DND-41 (cell line): ENCODE measurements at regions not wholly inside any gene's neighbourhood (a gene's known extent, or its start where the extent isn't known, plus 50 kb on each side); places are given as distances from the start of the nearest gene placed in this dataset.

Source experiments
- ATAC-seq: fragments of 200-7000 bp; cut with Tn5 transposase; 3 replicates; pipeline ENCODE4 v1.9.1; 2021; ENCODE audit warnings: low read depth; ENCODE audit not compliant: insufficient read depth
- DNase-seq: peaks from one replicate; pipeline ENCODE4 v3.0.0-alpha.2; 2020
- H2AFZ ChIP-seq: 2 replicates; pipeline ENCODE4 v1.6.0; 2012; ENCODE audit warnings: low read depth, low read length
- H3K27ac ChIP-seq: 2 replicates; pipeline ENCODE4 v1.5.1; 2012; ENCODE audit warnings: low read length, inconsistent platforms
- H3K27me3 ChIP-seq: fragments of 200-600 bp; sonication (generic); 2 replicates; pipeline ENCODE4 v1.6.0; 2012; ENCODE audit warnings: low read length, mild to moderate bottlenecking, inconsistent platforms; ENCODE audit not compliant: insufficient read depth, poor library complexity
- H3K36me3 ChIP-seq: 2 replicates; pipeline ENCODE4 v1.5.1; 2012; ENCODE audit warnings: low read length, inconsistent platforms; ENCODE audit not compliant: insufficient read depth
- H3K4me1 ChIP-seq: 2 replicates; pipeline ENCODE4 v1.5.1; 2012; ENCODE audit warnings: mild to moderate bottlenecking, low read length; ENCODE audit not compliant: insufficient read depth
- H3K4me2 ChIP-seq: 2 replicates; pipeline ENCODE4 v1.6.0; 2012; ENCODE audit warnings: mild to moderate bottlenecking, moderate library complexity, low read length, inconsistent platforms; ENCODE audit not compliant: insufficient read depth
- H3K4me3 ChIP-seq, 2 experiments: fragments of 200-600 bp in 1 of 2; shearing (Covaris generic) in 1 of 2; 2 replicates each; pipeline ENCODE4 v1.5.1; 2012 to 2016; ENCODE audit warnings: inconsistent platforms in 2 of 2, low read length in 2 of 2, mild to moderate bottlenecking in 2 of 2, low read depth in 1 of 2, moderate library complexity in 1 of 2
- H3K79me2 ChIP-seq: 2 replicates; pipeline ENCODE4 v1.6.0; 2012; ENCODE audit warnings: low read length, inconsistent platforms; ENCODE audit not compliant: insufficient read depth
- H3K9ac ChIP-seq: 2 replicates; pipeline ENCODE4 v1.6.0; 2012; ENCODE audit warnings: low read depth, mild to moderate bottlenecking, inconsistent platforms, low read length, moderate library complexity
- H3K9me3 ChIP-seq: 2 replicates; pipeline ENCODE4 v1.5.1; 2012; ENCODE audit warnings: low read length, moderate library complexity, mild to moderate bottlenecking, inconsistent platforms; ENCODE audit not compliant: insufficient read depth, severe bottlenecking
- H4K20me1 ChIP-seq: 2 replicates; pipeline ENCODE4 v1.6.0; 2012; ENCODE audit warnings: low read length; ENCODE audit not compliant: insufficient read depth
- CTCF ChIP-seq: IDR thresholded peaks from 2 replicates; pipeline ENCODE4 v1.5.1; 2012; ENCODE audit warnings: borderline replicate concordance, low read length, moderate library complexity, mild to moderate bottlenecking; ENCODE audit not compliant: poor library complexity, severe bottlenecking; ENCODE audit errors: extremely low read depth
- EZH2 ChIP-seq: IDR thresholded peaks from 3 replicates; pipeline ENCODE4 v1.6.1; 2012; ENCODE audit warnings: borderline replicate concordance, low read depth, mild to moderate bottlenecking, moderate library complexity, low read length, inconsistent platforms; ENCODE audit not compliant: severe bottlenecking

GRCh38 chr11:119794141-119794665 lies 65.2 kb upstream of the NECTIN1 start:
- Histone ChIP-seq H3K4me2 (no peak overlapping the region), H4K20me1 (peaks cover 23% of the 10 kb centered on the region), H3K36me3 (no peaks in the 10 kb centered on the region), H3K79me2 (no peaks in the 10 kb centered on the region), H3K4me1 (no peaks in the 10 kb centered on the region), H2AFZ (no peak overlapping the region), H3K9ac (no peak overlapping the region), H3K27me3 (peaks cover 18% of the 10 kb centered on the region), H3K9me3 (no peaks in the 10 kb centered on the region), H3K4me3 (no peak overlapping the region), H3K27ac (no peak overlapping the region)
- no peak for TF ChIP-seq EZH2
- ATAC-seq (no peak), DNase-seq (no peak)

GRCh38 chr11:119793335-119793984 lies 64.5 kb upstream of the NECTIN1 start:
- no peaks in the 10 kb centered on the region for H3K4me1 ChIP-seq
- H3K27ac ChIP-seq = no peak overlapping the region
- no peak for TF ChIP-seq CTCF
- TF ChIP-seq EZH2 = no peak
- no peak for DNase-seq
- no peak overlapping the region for H3K4me2 ChIP-seq
- H3K9ac ChIP-seq = no peak overlapping the region
- H2AFZ ChIP-seq = no peak overlapping the region
- H3K36me3 ChIP-seq = no peaks in the 10 kb centered on the region
- no peaks in the 10 kb centered on the region for H3K79me2 ChIP-seq
- no peak overlapping the region for H3K4me3 ChIP-seq
- no peaks in the 10 kb centered on the region for H3K9me3 ChIP-seq
- H4K20me1 ChIP-seq = peaks cover 23% of the 10 kb centered on the region
- no peak for ATAC-seq
- peaks cover 18% of the 10 kb centered on the region for H3K27me3 ChIP-seq

- Histone ChIP-seq H4K20me1 (peaks cover 18% of the 10 kb centered on the region), H3K36me3 (no peaks in the 10 kb centered on the region), H2AFZ (no peak overlapping the region), H3K9ac (no peak overlapping the region), H3K4me2 (no peak overlapping the region), H3K4me3 (no peak overlapping the region), H3K4me1 (no peaks in the 10 kb centered on the region), H3K27me3 (peaks cover 9% of the 10 kb centered on the region), H3K27ac (no peak overlapping the region), H3K79me2 (no peaks in the 10 kb centered on the region), H3K9me3 (no peaks in the 10 kb centered on the region)
- no peak for ATAC-seq
- TF ChIP-seq CTCF (no peak), EZH2 (no peak)
- no peak for DNase-seq
These were observed 62.7 kb upstream of the NECTIN1 start for GRCh38 chr11:119791701-119792151.

- no peak overlapping the region for H2AFZ ChIP-seq
- H3K4me2 ChIP-seq = no peak overlapping the region
- no peaks in the 10 kb centered on the region for H3K9me3 ChIP-seq
- no peaks in the 10 kb centered on the region for H3K79me2 ChIP-seq
- TF ChIP-seq EZH2 = no peak
- TF ChIP-seq CTCF = no peak
- H3K27ac ChIP-seq = no peak overlapping the region
- ATAC-seq = no peak
- no peaks in the 10 kb centered on the region for H3K36me3 ChIP-seq
- peaks cover 14% of the 10 kb centered on the region for H3K27me3 ChIP-seq
- no peaks in the 10 kb centered on the region for H3K4me1 ChIP-seq
- H3K9ac ChIP-seq = no peak overlapping the region
- H4K20me1 ChIP-seq = peaks cover 11% of the 10 kb centered on the region
- DNase-seq = no peak
- no peak overlapping the region for H3K4me3 ChIP-seq
These were observed 62.0 kb upstream of the NECTIN1 start for GRCh38 chr11:119791047-119791446.
